ENCODE measurements at regions not wholly inside any gene's neighbourhood (a gene's known extent, or its start where the extent isn't known, plus 50 kb on each side); places are given as distances from the start of the nearest gene placed in this dataset.

DNA sequence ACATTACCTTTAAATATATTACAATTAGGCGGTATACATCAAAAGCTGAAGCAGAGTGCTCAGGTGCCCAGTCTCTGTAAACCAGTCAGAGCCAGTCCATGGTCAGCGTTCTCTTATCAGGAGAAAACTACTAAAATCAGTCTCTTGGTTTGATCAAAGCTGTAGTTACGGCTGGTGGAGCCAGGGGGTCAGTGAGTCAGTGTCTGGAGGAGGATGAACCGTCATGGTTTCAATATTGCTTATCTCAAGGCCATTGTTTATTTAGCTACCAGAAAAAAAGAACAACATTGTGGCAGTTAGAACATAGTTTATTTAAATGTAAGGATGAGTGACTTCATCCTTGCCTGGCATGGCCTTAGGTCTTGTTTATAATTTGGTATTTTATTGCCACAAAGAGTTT is 71.3 kb upstream of the NYAP2 start:
- TF ChIP-seq, protein P1, sequence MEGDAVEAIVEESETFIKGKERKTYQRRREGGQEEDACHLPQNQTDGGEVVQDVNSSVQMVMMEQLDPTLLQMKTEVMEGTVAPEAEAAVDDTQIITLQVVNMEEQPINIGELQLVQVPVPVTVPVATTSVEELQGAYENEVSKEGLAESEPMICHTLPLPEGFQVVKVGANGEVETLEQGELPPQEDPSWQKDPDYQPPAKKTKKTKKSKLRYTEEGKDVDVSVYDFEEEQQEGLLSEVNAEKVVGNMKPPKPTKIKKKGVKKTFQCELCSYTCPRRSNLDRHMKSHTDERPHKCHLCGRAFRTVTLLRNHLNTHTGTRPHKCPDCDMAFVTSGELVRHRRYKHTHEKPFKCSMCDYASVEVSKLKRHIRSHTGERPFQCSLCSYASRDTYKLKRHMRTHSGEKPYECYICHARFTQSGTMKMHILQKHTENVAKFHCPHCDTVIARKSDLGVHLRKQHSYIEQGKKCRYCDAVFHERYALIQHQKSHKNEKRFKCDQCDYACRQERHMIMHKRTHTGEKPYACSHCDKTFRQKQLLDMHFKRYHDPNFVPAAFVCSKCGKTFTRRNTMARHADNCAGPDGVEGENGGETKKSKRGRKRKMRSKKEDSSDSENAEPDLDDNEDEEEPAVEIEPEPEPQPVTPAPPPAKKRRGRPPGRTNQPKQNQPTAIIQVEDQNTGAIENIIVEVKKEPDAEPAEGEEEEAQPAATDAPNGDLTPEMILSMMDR (IDR thresholded peaks at IDR 0.05): no peak
- TF ChIP-seq POLR2A (IDR thresholded peaks at IDR 0.05): no peak

Data from ovary (tissue), 3 donors.